GM23338 (cell line): ENCODE measurements at regions not wholly inside any gene's neighbourhood (a gene's known extent, or its start where the extent isn't known, plus 50 kb on each side); places are given as distances from the start of the nearest gene placed in this dataset.

ENCODE experiments used
- ATAC-seq: fragments of 200-7000 bp; cut with Tn5 transposase; 3 replicates; pipeline ENCODE4 v1.9.1; 2020
- DNase-seq: peaks from one replicate; pipeline ENCODE4 v3.0.0-alpha.2; 2015; ENCODE audit warnings: low spot score
- H2AFZ ChIP-seq: fragments of 200-600 bp; sonication (generic); 2 replicates; pipeline ENCODE4 v1.8.0; 2016; ENCODE audit warnings: antibody characterized with exemption, mild to moderate bottlenecking, moderate library complexity
- H3F3A ChIP-seq: fragments of 200-600 bp; sonication (generic); replicated peaks from 2 replicates; pipeline ENCODE4 v1.8.0; 2017; ENCODE audit warnings: antibody characterized with exemption, mixed run types, low read depth
- H3K27ac ChIP-seq: fragments of 200-600 bp; sonication (generic); 2 replicates; pipeline ENCODE4 v1.6.1; 2016; ENCODE audit warnings: low read depth
- H3K27me3 ChIP-seq: fragments of 200-600 bp; sonication (generic); 2 replicates; pipeline ENCODE4 v1.8.0; 2016; ENCODE audit warnings: mild to moderate bottlenecking, mixed run types, moderate library complexity; ENCODE audit not compliant: insufficient read depth
- H3K36me3 ChIP-seq: fragments of 200-600 bp; sonication (generic); 2 replicates; pipeline ENCODE4 v1.8.0; 2016; ENCODE audit warnings: mild to moderate bottlenecking; ENCODE audit not compliant: insufficient read depth
- H3K4me1 ChIP-seq: fragments of 200-600 bp; sonication (generic); 2 replicates; pipeline ENCODE4 v1.8.0; 2016; ENCODE audit warnings: mild to moderate bottlenecking, moderate library complexity; ENCODE audit not compliant: insufficient read depth
- H3K4me2 ChIP-seq: fragments of 200-600 bp; sonication (generic); 2 replicates; pipeline ENCODE4 v1.7.1; 2017; ENCODE audit warnings: mixed run types
- H3K4me3 ChIP-seq: fragments of 200-600 bp; sonication (generic); 2 replicates; pipeline ENCODE4 v1.6.1; 2016; ENCODE audit warnings: mixed run types
- H3K79me2 ChIP-seq: fragments of 200-600 bp; sonication (generic); replicated peaks from 2 replicates; pipeline ENCODE4 v1.8.0; 2017; ENCODE audit warnings: mild to moderate bottlenecking; ENCODE audit not compliant: insufficient read depth
- H3K9me2 ChIP-seq: fragments of 200-600 bp; sonication (generic); 2 replicates; pipeline ENCODE4 v1.8.0; 2017; ENCODE audit not compliant: insufficient read depth
- H4K20me1 ChIP-seq: fragments of 200-600 bp; sonication (generic); replicated peaks from 2 replicates; pipeline ENCODE4 v1.8.0; 2017; ENCODE audit warnings: mild to moderate bottlenecking; ENCODE audit not compliant: insufficient read depth
- H3K27ac Mint-ChIP-seq: 2 replicates; pipeline ENCODE4 v1.8.0; 2020; ENCODE audit warnings: inconsistent platforms, mild to moderate bottlenecking, moderate library complexity, mixed read lengths
- H3K27me3 Mint-ChIP-seq: 3 replicates; pipeline ENCODE4 v1.8.0; 2022; ENCODE audit warnings: low read depth, mild to moderate bottlenecking, moderate library complexity, mixed read lengths, inconsistent platforms; ENCODE audit not compliant: insufficient read depth, poor library complexity
- H3K36me3 Mint-ChIP-seq: 3 replicates; pipeline ENCODE4 v1.8.0; 2021; ENCODE audit warnings: low read depth, mild to moderate bottlenecking, inconsistent platforms, moderate library complexity, mixed read lengths
- H3K4me1 Mint-ChIP-seq: 3 replicates; pipeline ENCODE4 v1.8.0; 2020; ENCODE audit warnings: mild to moderate bottlenecking, inconsistent platforms, mixed read lengths
- H3K4me3 Mint-ChIP-seq: 3 replicates; pipeline ENCODE4 v1.8.0; 2021; ENCODE audit warnings: moderate library complexity, mild to moderate bottlenecking, inconsistent platforms, mixed read lengths
- H3K9me3 Mint-ChIP-seq: 3 replicates; pipeline ENCODE4 v1.8.0; 2020; ENCODE audit warnings: moderate library complexity, mild to moderate bottlenecking, inconsistent platforms, mixed read lengths
- CREB1 ChIP-seq: fragments of 250-450 bp; sonication (Bioruptor Pico); IDR thresholded peaks from 2 replicates; pipeline ENCODE4 v1.5.0; 2020; ENCODE audit warnings: low read depth, mild to moderate bottlenecking, moderate library complexity
- ETS1 ChIP-seq: IDR thresholded peaks from 2 replicates; pipeline ENCODE4 v1.6.1; 2016; ENCODE audit warnings: antibody characterized with exemption
- EZH2 ChIP-seq: fragments of 200-600 bp; sonication (generic); IDR thresholded peaks from one replicate; pipeline ENCODE4 v1.8.0; 2017; ENCODE audit warnings: antibody characterized with exemption, mild to moderate bottlenecking, low read depth; ENCODE audit not compliant: unreplicated experiment
- EZH2phosphoT487 ChIP-seq: fragments of 200-600 bp; sonication (generic); IDR thresholded peaks from one replicate; pipeline ENCODE4 v1.8.1; 2018; ENCODE audit warnings: antibody characterized with exemption; ENCODE audit not compliant: unreplicated experiment
- JUNB ChIP-seq: IDR thresholded peaks from one replicate; pipeline ENCODE4 v1.6.1; 2016; ENCODE audit warnings: antibody characterized with exemption; ENCODE audit not compliant: unreplicated experiment
- NANOG ChIP-seq: IDR thresholded peaks from 2 replicates; pipeline ENCODE4 v1.6.1; 2016; ENCODE audit warnings: antibody characterized with exemption, borderline replicate concordance
- POLR2AphosphoS5 ChIP-seq: IDR thresholded peaks from 2 replicates; pipeline ENCODE4 v1.6.1; 2016; ENCODE audit warnings: antibody characterized with exemption, low read depth
- STAT1 ChIP-seq: IDR thresholded peaks from one replicate; pipeline ENCODE4 v1.6.1; 2016; ENCODE audit warnings: antibody characterized with exemption; ENCODE audit not compliant: unreplicated experiment
- ZNF114 ChIP-seq: fragments of 250-450 bp; sonication (Bioruptor Pico); IDR thresholded peaks from 2 replicates; pipeline ENCODE4 v1.5.0; 2020; ENCODE audit warnings: mild to moderate bottlenecking, moderate library complexity
- ZNF331 ChIP-seq: fragments of 250-450 bp; sonication (Bioruptor Pico); IDR thresholded peaks from 2 replicates; pipeline ENCODE4 v1.5.0; 2020; ENCODE audit warnings: low read depth, mild to moderate bottlenecking, moderate library complexity
- ZNF462 ChIP-seq: fragments of 250-450 bp; sonication (Bioruptor Pico); IDR thresholded peaks from 2 replicates; pipeline ENCODE4 v1.5.0; 2020; ENCODE audit warnings: mild to moderate bottlenecking, moderate library complexity
- TF ChIP-seq, protein P1 (sequence below): IDR thresholded peaks from one replicate; pipeline ENCODE4 v1.6.1; 2018; ENCODE audit warnings: antibody characterized with exemption; ENCODE audit not compliant: unreplicated experiment
- TF ChIP-seq, protein P2 (sequence below), 2 experiments: fragments of 200-600 bp in 1 of 2; sonication (generic) in 1 of 2; conservative IDR thresholded peaks; 2 replicates each; pipeline versions ENCODE4 v1.5.1 to v1.6.1; 2016 to 2017; ENCODE audit warnings: antibody characterized with exemption in 2 of 2, low read depth in 2 of 2, mild to moderate bottlenecking in 2 of 2, moderate library complexity in 1 of 2

GRCh38 chr4:20122198-20122988 lies 129.3 kb upstream of the SLIT2 start:
- H3K36me3 ChIP-seq, result no peaks in the 10 kb centered on the region
- no peaks in the 10 kb centered on the region for H4K20me1 ChIP-seq
- no peaks in the 10 kb centered on the region for H3K27me3 ChIP-seq
- H3K4me1 ChIP-seq, result no peaks in the 10 kb centered on the region
- H3K4me3 ChIP-seq, result no peak overlapping the region
- H3F3A ChIP-seq, result no peaks in the 10 kb centered on the region
- H3K4me3 Mint-ChIP-seq, result no peak overlapping the region
- no peaks in the 10 kb centered on the region for H3K4me1 Mint-ChIP-seq
- DNase-seq, result no peak
- no peaks in the 10 kb centered on the region for H3K9me2 ChIP-seq
- H3K36me3 Mint-ChIP-seq, result no peaks in the 10 kb centered on the region
- no peaks in the 10 kb centered on the region for H3K79me2 ChIP-seq
- H3K27ac Mint-ChIP-seq, result no peak overlapping the region
- H2AFZ ChIP-seq, result no peak overlapping the region
- H3K9me3 Mint-ChIP-seq, result no peaks in the 10 kb centered on the region
- no peak for ATAC-seq
- TF ChIP-seq EZH2, result no peak
- TF ChIP-seq, protein P1, sequence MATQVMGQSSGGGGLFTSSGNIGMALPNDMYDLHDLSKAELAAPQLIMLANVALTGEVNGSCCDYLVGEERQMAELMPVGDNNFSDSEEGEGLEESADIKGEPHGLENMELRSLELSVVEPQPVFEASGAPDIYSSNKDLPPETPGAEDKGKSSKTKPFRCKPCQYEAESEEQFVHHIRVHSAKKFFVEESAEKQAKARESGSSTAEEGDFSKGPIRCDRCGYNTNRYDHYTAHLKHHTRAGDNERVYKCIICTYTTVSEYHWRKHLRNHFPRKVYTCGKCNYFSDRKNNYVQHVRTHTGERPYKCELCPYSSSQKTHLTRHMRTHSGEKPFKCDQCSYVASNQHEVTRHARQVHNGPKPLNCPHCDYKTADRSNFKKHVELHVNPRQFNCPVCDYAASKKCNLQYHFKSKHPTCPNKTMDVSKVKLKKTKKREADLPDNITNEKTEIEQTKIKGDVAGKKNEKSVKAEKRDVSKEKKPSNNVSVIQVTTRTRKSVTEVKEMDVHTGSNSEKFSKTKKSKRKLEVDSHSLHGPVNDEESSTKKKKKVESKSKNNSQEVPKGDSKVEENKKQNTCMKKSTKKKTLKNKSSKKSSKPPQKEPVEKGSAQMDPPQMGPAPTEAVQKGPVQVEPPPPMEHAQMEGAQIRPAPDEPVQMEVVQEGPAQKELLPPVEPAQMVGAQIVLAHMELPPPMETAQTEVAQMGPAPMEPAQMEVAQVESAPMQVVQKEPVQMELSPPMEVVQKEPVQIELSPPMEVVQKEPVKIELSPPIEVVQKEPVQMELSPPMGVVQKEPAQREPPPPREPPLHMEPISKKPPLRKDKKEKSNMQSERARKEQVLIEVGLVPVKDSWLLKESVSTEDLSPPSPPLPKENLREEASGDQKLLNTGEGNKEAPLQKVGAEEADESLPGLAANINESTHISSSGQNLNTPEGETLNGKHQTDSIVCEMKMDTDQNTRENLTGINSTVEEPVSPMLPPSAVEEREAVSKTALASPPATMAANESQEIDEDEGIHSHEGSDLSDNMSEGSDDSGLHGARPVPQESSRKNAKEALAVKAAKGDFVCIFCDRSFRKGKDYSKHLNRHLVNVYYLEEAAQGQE, result no peak
- TF ChIP-seq, protein P2, sequence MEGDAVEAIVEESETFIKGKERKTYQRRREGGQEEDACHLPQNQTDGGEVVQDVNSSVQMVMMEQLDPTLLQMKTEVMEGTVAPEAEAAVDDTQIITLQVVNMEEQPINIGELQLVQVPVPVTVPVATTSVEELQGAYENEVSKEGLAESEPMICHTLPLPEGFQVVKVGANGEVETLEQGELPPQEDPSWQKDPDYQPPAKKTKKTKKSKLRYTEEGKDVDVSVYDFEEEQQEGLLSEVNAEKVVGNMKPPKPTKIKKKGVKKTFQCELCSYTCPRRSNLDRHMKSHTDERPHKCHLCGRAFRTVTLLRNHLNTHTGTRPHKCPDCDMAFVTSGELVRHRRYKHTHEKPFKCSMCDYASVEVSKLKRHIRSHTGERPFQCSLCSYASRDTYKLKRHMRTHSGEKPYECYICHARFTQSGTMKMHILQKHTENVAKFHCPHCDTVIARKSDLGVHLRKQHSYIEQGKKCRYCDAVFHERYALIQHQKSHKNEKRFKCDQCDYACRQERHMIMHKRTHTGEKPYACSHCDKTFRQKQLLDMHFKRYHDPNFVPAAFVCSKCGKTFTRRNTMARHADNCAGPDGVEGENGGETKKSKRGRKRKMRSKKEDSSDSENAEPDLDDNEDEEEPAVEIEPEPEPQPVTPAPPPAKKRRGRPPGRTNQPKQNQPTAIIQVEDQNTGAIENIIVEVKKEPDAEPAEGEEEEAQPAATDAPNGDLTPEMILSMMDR (conservative IDR thresholded peaks at IDR 0.05; ENCODE audit: low read depth in 2 of 2), result no peak
- no peak for TF ChIP-seq NANOG
- TF ChIP-seq ZNF114, result no peak
- TF ChIP-seq CREB1, result no peak
- TF ChIP-seq POLR2AphosphoS5, result no peak
- no peak for TF ChIP-seq ETS1
- TF ChIP-seq ZNF331, result no peak
- no peak for TF ChIP-seq JUNB
- no peak for TF ChIP-seq EZH2phosphoT487
- TF ChIP-seq STAT1, result no peak
- TF ChIP-seq ZNF462 (CRISPR knock-in tag), result no peak
- no peaks in the 10 kb centered on the region for H3K27me3 Mint-ChIP-seq
- no peak overlapping the region for H3K4me2 ChIP-seq
- no peak overlapping the region for H3K27ac ChIP-seq
